Erythroblast (primary cell): ENCODE measurements at regions not wholly inside any gene's neighbourhood (a gene's known extent, or its start where the extent isn't known, plus 50 kb on each side); places are given as distances from the start of the nearest gene placed in this dataset.

ENCODE experiments used
- GATA1 ChIP-seq: IDR thresholded peaks from 2 replicates; pipeline ENCODE4 v1.6.1; 2011; ENCODE audit warnings: low read depth, mild to moderate bottlenecking, control low read depth, low read length, moderate library complexity
- POLR2A ChIP-seq: IDR thresholded peaks from 2 replicates; pipeline ENCODE4 v1.6.1; 2011; ENCODE audit warnings: mild to moderate bottlenecking, low read length

- TF ChIP-seq POLR2A: no peak
- no peak for TF ChIP-seq GATA1
Observed at GRCh38 chr6:43914272-43915147, 144.5 kb downstream of the VEGFA start.
